ENCODE measurements at regions not wholly inside any gene's neighbourhood (a gene's known extent, or its start where the extent isn't known, plus 50 kb on each side); places are given as distances from the start of the nearest gene placed in this dataset.

DNA sequence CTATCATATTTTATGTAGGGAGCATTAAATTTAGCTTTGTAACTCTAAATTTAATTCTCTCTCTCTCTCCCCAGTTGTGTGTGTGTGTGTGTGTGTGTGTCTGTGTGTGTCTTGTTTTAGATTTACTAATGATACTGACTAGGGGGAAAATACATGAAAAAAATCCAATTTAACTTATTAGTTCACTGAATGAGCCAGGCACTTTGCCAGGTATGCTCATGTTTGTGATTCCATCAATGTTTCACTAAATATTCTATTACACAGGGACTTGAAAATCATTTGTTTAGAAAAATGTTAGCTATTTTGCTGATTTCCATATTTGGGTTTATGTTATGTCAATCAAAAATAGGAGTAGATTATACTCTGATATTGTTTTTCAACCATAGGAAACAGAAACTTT is 203.7 kb upstream of the ZNF804A start:
- TF ChIP-seq, protein P1, sequence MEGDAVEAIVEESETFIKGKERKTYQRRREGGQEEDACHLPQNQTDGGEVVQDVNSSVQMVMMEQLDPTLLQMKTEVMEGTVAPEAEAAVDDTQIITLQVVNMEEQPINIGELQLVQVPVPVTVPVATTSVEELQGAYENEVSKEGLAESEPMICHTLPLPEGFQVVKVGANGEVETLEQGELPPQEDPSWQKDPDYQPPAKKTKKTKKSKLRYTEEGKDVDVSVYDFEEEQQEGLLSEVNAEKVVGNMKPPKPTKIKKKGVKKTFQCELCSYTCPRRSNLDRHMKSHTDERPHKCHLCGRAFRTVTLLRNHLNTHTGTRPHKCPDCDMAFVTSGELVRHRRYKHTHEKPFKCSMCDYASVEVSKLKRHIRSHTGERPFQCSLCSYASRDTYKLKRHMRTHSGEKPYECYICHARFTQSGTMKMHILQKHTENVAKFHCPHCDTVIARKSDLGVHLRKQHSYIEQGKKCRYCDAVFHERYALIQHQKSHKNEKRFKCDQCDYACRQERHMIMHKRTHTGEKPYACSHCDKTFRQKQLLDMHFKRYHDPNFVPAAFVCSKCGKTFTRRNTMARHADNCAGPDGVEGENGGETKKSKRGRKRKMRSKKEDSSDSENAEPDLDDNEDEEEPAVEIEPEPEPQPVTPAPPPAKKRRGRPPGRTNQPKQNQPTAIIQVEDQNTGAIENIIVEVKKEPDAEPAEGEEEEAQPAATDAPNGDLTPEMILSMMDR (IDR thresholded peaks at IDR 0.05; ENCODE audit: low read length) = no peak
- TF ChIP-seq EZH2 (IDR thresholded peaks at IDR 0.05; ENCODE audit: borderline replicate concordance, low read length) = no peak

All from OCI-LY1 (cell line).